Mesendoderm (in vitro differentiated cells): ENCODE measurements at regions not wholly inside any gene's neighbourhood (a gene's known extent, or its start where the extent isn't known, plus 50 kb on each side); places are given as distances from the start of the nearest gene placed in this dataset.
"Not testable (repeated sequence)": the region's sequence is repeated elsewhere in the genome, so short reads cannot be mapped to it uniquely, and the experiment has no call there.

Source experiments
- DNase-seq: peaks from one replicate; pipeline ENCODE4 v3.0.0; 2013
- H2AK5ac ChIP-seq: 2 replicates; pipeline ENCODE4 v1.6.1; 2013; ENCODE audit warnings: low read length, inconsistent platforms
- H2BK120ac ChIP-seq: 2 replicates; pipeline ENCODE4 v1.6.1; 2013; ENCODE audit warnings: low read depth, mild to moderate bottlenecking, low read length, moderate library complexity, mixed read lengths
- H2BK15ac ChIP-seq: replicated peaks from 2 replicates; pipeline ENCODE4 v1.6.1; 2013; ENCODE audit warnings: low read depth, mild to moderate bottlenecking, moderate library complexity
- H2BK5ac ChIP-seq: 2 replicates; pipeline ENCODE4 v1.6.1; 2013; ENCODE audit warnings: low read length, inconsistent platforms
- H3K18ac ChIP-seq: 2 replicates; pipeline ENCODE4 v1.6.1; 2013; ENCODE audit warnings: mild to moderate bottlenecking, low read length, mixed read lengths
- H3K23ac ChIP-seq: one replicate; pipeline ENCODE4 v1.6.1; 2013; ENCODE audit warnings: low read length
- H3K27ac ChIP-seq: 2 replicates; pipeline ENCODE4 v1.5.1; 2013; ENCODE audit warnings: low read depth, mild to moderate bottlenecking, inconsistent platforms, low read length, moderate library complexity
- H3K27me3 ChIP-seq: 2 replicates; pipeline ENCODE4 v1.6.1; 2013; ENCODE audit warnings: low read length, control low read depth, mild to moderate bottlenecking, inconsistent platforms; ENCODE audit not compliant: insufficient read depth, poor library complexity
- H3K36me3 ChIP-seq: 2 replicates; pipeline ENCODE4 v1.6.1; 2013; ENCODE audit warnings: low read length, inconsistent platforms; ENCODE audit not compliant: control insufficient read depth, insufficient read depth
- H3K4ac ChIP-seq: one replicate; pipeline ENCODE4 v1.6.1; 2013; ENCODE audit warnings: low read depth, mild to moderate bottlenecking, low read length, moderate library complexity
- H3K4me1 ChIP-seq: 2 replicates; pipeline ENCODE4 v1.6.1; 2013; ENCODE audit warnings: low read depth, low read length, inconsistent platforms; ENCODE audit not compliant: control insufficient read depth
- H3K4me2 ChIP-seq: 2 replicates; pipeline ENCODE4 v1.6.1; 2013; ENCODE audit warnings: low read length
- H3K4me3 ChIP-seq: 2 replicates; pipeline ENCODE4 v1.5.1; 2013; ENCODE audit warnings: mild to moderate bottlenecking, low read length
- H3K56ac ChIP-seq: one replicate; pipeline ENCODE4 v1.6.1; 2013; ENCODE audit warnings: low read length
- H3K79me1 ChIP-seq: 2 replicates; pipeline ENCODE4 v1.6.1; 2013; ENCODE audit warnings: low read length, inconsistent platforms
- H3K79me2 ChIP-seq: 2 replicates; pipeline ENCODE4 v1.6.1; 2013; ENCODE audit warnings: mild to moderate bottlenecking, low read length; ENCODE audit not compliant: control insufficient read depth, insufficient read depth
- H3K9ac ChIP-seq: 2 replicates; pipeline ENCODE4 v1.6.1; 2013; ENCODE audit warnings: low read length, inconsistent platforms
- H4K5ac ChIP-seq: one replicate; pipeline ENCODE4 v1.6.1; 2013; ENCODE audit warnings: low read length
- H4K8ac ChIP-seq: one replicate; pipeline ENCODE4 v1.6.1; 2013; ENCODE audit warnings: low read depth, mild to moderate bottlenecking, control low read depth, low read length, moderate library complexity
- WGBS: extraction: QIAGEN DNeasy Blood & Tissue Kit; methylation state at CpG from one replicate; pipeline ENCODE4 v1.1.7; 2013; ENCODE audit warnings: low lambda C conversion rate, missing lambda C conversion rate; ENCODE audit not compliant: insufficient coverage; ENCODE audit errors: extremely low coverage; 5-methylcytosine and 5-hydroxymethylcytosine counted together

- not testable (repeated sequence) for H4K8ac ChIP-seq, H3K4me1 ChIP-seq, H3K4me3 ChIP-seq, H3K27me3 ChIP-seq, H3K18ac ChIP-seq, H3K56ac ChIP-seq, H3K23ac ChIP-seq, H2BK15ac ChIP-seq, H3K36me3 ChIP-seq, DNase-seq, H3K79me1 ChIP-seq, H2BK120ac ChIP-seq, H4K5ac ChIP-seq, H2BK5ac ChIP-seq, H3K27ac ChIP-seq, H3K9ac ChIP-seq, H2AK5ac ChIP-seq, H3K79me2 ChIP-seq, H3K4ac ChIP-seq, H3K4me2 ChIP-seq
- WGBS: no CpG with 5 or more reads among the region's 2 CpGs
Observed at GRCh38 chrX:140074851-140075250, 109.5 kb upstream of the CXorf66 start.

GRCh38 chrX:140071037-140071436 is 105.7 kb upstream of the CXorf66 start:
- H2AK5ac ChIP-seq: no peak overlapping the region
- H3K56ac ChIP-seq: no peak overlapping the region
- no peaks in the 10 kb centered on the region for H3K79me2 ChIP-seq
- H3K4me2 ChIP-seq: no peak overlapping the region
- no peaks in the 10 kb centered on the region for H3K4me1 ChIP-seq
- H2BK5ac ChIP-seq: no peak overlapping the region
- H3K27me3 ChIP-seq: no peaks in the 10 kb centered on the region
- no peak overlapping the region for H4K8ac ChIP-seq
- no peak overlapping the region for H3K27ac ChIP-seq
- H2BK120ac ChIP-seq: no peak overlapping the region
- no peak overlapping the region for H3K4me3 ChIP-seq
- H3K9ac ChIP-seq: no peak overlapping the region
- no peaks in the 10 kb centered on the region for H3K36me3 ChIP-seq
- DNase-seq: no peak
- no peak overlapping the region for H3K4ac ChIP-seq
- no peak overlapping the region for H3K18ac ChIP-seq
- no peaks in the 10 kb centered on the region for H3K79me1 ChIP-seq
- H4K5ac ChIP-seq: no peak overlapping the region
- no peak overlapping the region for H2BK15ac ChIP-seq
- no peak overlapping the region for H3K23ac ChIP-seq

GRCh38 chrX:140065961-140066662 is 100.8 kb upstream of the CXorf66 start:
- H4K8ac ChIP-seq: no peak overlapping the region
- no peak overlapping the region for H3K27ac ChIP-seq
- no peak overlapping the region for H2BK120ac ChIP-seq
- no peaks in the 10 kb centered on the region for H3K79me2 ChIP-seq
- no peak overlapping the region for H3K56ac ChIP-seq
- WGBS: no CpG with 5 or more reads among the region's 3 CpGs
- no peaks in the 10 kb centered on the region for H3K27me3 ChIP-seq
- no peak overlapping the region for H3K23ac ChIP-seq
- no peak overlapping the region for H2BK15ac ChIP-seq
- H3K4me2 ChIP-seq: no peak overlapping the region
- H3K4me3 ChIP-seq: no peak overlapping the region
- no peak for DNase-seq
- no peak overlapping the region for H3K18ac ChIP-seq
- no peak overlapping the region for H3K9ac ChIP-seq
- H3K36me3 ChIP-seq: no peaks in the 10 kb centered on the region
- no peak overlapping the region for H2BK5ac ChIP-seq
- H3K4me1 ChIP-seq: no peaks in the 10 kb centered on the region
- H3K79me1 ChIP-seq: no peaks in the 10 kb centered on the region
- H4K5ac ChIP-seq: no peak overlapping the region
- H3K4ac ChIP-seq: no peak overlapping the region
- no peak overlapping the region for H2AK5ac ChIP-seq

GRCh38 chrX:140064993-140065392 is 99.7 kb upstream of the CXorf66 start:
- no CpG with 5 or more reads among the region's 4 CpGs for WGBS
- no peak overlapping the region for H4K5ac ChIP-seq
- H3K4me2 ChIP-seq: no peak overlapping the region
- H2BK5ac ChIP-seq: no peak overlapping the region
- no peak overlapping the region for H3K23ac ChIP-seq
- DNase-seq: no peak
- H3K9ac ChIP-seq: no peak overlapping the region
- H2BK15ac ChIP-seq: no peak overlapping the region
- no peaks in the 10 kb centered on the region for H3K79me2 ChIP-seq
- no peaks in the 10 kb centered on the region for H3K79me1 ChIP-seq
- no peak overlapping the region for H3K18ac ChIP-seq
- no peak overlapping the region for H3K27ac ChIP-seq
- no peak overlapping the region for H3K56ac ChIP-seq
- H3K4ac ChIP-seq: no peak overlapping the region
- no peaks in the 10 kb centered on the region for H3K4me1 ChIP-seq
- H3K4me3 ChIP-seq: no peak overlapping the region
- H3K36me3 ChIP-seq: no peaks in the 10 kb centered on the region
- no peak overlapping the region for H2BK120ac ChIP-seq
- no peak overlapping the region for H4K8ac ChIP-seq
- no peak overlapping the region for H2AK5ac ChIP-seq
- no peaks in the 10 kb centered on the region for H3K27me3 ChIP-seq

- Histone ChIP-seq H3K79me1 (no peaks in the 10 kb centered on the region), H3K4me1 (no peaks in the 10 kb centered on the region), H3K27ac (no peak overlapping the region), H3K4me3 (no peak overlapping the region), H4K8ac (no peak overlapping the region), H2AK5ac (no peak overlapping the region), H3K23ac (no peak overlapping the region), H3K36me3 (no peaks in the 10 kb centered on the region), H3K18ac (no peak overlapping the region), H4K5ac (no peak overlapping the region), H2BK120ac (no peak overlapping the region), H3K4me2 (no peak overlapping the region), H3K27me3 (no peaks in the 10 kb centered on the region), H2BK15ac (no peak overlapping the region), H3K4ac (no peak overlapping the region), H3K9ac (no peak overlapping the region), H3K56ac (no peak overlapping the region), H2BK5ac (no peak overlapping the region), H3K79me2 (no peaks in the 10 kb centered on the region)
- no CpG with 5 or more reads among the region's 11 CpGs for WGBS
- DNase-seq: peak; percentile 79
Observed at GRCh38 chrX:140057001-140057411, 91.7 kb upstream of the CXorf66 start.

GRCh38 chrX:140053846-140054245 is 88.5 kb upstream of the CXorf66 start:
- no peak overlapping the region for H3K9ac ChIP-seq
- H3K4me1 ChIP-seq: no peaks in the 10 kb centered on the region
- H3K4me2 ChIP-seq: no peak overlapping the region
- H3K4ac ChIP-seq: no peak overlapping the region
- H4K5ac ChIP-seq: no peak overlapping the region
- no peak overlapping the region for H2BK120ac ChIP-seq
- no peak overlapping the region for H2BK15ac ChIP-seq
- DNase-seq: no peak
- H2AK5ac ChIP-seq: no peak overlapping the region
- H3K18ac ChIP-seq: no peak overlapping the region
- no peak overlapping the region for H4K8ac ChIP-seq
- H3K79me1 ChIP-seq: no peaks in the 10 kb centered on the region
- H3K27me3 ChIP-seq: no peaks in the 10 kb centered on the region
- no peak overlapping the region for H3K27ac ChIP-seq
- no peak overlapping the region for H3K4me3 ChIP-seq
- H3K79me2 ChIP-seq: no peaks in the 10 kb centered on the region
- no CpG with 5 or more reads among the region's 5 CpGs for WGBS
- H2BK5ac ChIP-seq: no peak overlapping the region
- no peaks in the 10 kb centered on the region for H3K36me3 ChIP-seq
- no peak overlapping the region for H3K23ac ChIP-seq
- no peak overlapping the region for H3K56ac ChIP-seq
